ENCODE measurements at regions not wholly inside any gene's neighbourhood (a gene's known extent, or its start where the extent isn't known, plus 50 kb on each side); places are given as distances from the start of the nearest gene placed in this dataset.

DNA sequence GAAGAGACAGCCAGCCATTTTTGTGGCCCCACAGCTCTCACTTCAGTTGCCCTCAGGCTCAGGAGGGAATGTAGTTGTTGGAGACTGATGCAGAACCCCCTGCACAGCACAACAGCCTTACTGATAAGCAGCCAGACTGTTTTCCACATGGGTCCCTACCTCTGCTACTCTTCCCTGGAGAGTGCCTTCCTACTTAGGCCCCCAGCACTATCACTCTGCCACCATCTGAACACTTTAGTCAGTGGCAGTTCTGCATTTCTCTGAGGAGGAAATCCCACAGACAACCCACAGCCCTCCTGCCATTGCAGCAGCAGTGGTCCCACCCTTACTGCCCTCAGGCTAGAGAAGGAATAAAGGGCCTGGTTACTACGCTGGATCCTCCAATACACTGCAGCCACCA lies 61.8 kb upstream of the PTPRD start:
- DNase-seq (ENCODE audit: low read depth) = no peak

DNA sequence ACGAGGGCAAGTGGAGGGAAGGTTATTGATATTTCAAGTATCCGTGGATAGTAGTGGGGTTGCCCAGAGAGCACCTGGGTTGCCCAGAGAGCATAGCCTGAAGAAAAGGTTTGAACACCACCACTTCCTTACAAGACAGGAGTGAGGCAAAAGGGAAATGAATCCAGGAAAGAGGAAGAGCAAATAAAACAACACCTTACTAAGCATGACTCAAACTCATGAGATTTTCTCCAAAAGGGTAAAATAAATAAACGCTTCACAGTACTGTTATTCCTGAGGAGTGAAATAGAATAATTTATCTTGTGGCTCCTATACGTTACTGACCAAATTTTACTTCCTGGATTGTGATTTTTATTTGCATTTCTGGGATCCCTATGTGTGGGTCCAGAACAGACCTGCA lies 65.2 kb upstream of the PTPRD start:
- no peak for DNase-seq (ENCODE audit: low read depth)

DNA sequence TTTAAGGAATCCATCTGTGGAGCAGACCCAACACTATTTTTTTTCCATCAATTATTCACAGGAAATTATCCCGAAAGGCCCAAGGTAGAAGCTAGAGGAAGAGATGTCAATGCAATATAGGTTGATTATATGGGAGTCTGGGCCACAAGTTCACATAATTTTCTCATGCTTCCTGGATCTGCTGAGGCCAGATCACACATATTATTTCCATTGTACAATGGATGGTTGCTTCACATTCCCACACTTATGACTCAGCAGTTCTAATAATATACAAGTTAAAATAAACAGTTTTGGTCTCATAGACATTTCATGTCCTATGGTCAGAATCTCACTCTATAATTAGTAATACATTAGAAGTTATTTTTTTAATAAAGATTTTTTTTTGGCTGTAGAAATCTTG lies 66.0 kb upstream of the PTPRD start:
- DNase-seq (ENCODE audit: low read depth) = no peak

DNA sequence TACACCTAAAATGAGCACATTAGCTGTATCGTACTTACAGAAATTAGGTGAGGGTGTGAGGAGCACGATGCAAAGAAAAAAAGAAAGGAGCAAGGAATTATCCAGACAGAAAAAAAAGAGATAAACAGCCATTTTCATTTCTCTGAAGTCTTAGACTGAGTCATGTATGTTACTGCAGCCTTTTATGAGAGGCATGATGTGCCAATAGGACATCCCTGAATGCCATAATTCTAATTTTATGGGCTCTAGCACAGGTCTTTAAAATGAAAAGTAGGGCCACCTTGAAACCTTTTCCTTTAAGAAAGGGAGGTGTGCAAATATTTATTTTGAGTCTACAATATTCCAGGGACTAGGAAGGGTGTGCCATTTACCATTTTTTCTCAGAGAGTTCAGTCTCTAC lies 74.1 kb upstream of the PTPRD start:
- no peak for DNase-seq (ENCODE audit: low read depth)

DNA sequence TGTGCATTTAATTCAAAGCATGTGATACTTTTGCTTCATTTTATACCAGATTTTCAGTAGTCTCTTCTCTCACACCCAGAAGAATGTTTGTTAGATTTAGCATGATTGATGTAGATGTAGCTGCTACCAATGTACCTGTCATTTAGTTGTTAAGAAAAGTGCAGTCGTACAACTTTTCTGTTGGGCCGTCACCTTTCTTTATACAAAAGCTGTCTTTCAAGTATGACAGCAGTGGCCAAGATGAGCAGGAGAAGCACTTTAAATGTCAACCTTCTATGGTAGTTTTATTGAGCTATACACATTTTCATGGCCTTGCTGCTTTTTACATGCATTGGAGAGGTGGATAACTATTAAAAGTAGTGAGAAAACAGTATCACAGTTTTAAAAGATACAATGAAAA lies 77.7 kb upstream of the PTPRD start:
- DNase-seq (ENCODE audit: low read depth) = no peak

DNA sequence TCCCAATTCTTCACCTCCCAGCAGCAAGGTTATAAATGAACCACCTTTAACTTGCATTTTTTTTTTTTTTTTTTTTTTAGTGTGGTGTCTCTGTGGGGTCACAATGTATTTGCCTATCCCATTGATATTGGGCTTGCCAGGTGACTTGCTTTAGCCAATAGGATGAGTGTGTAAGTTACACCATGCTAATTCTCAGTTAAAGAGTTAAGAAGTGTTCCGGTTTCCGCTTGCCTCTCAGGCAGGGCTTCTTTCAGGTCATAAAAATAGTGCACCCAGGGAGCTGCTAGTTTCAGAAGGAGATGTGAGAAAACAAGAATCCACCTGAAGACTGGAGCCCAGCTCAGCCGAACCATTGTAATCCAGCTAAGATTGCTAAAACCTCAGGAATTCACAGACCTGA lies 84.2 kb upstream of the PTPRD start:
- DNase-seq (ENCODE audit: low read depth) = no peak

DNA sequence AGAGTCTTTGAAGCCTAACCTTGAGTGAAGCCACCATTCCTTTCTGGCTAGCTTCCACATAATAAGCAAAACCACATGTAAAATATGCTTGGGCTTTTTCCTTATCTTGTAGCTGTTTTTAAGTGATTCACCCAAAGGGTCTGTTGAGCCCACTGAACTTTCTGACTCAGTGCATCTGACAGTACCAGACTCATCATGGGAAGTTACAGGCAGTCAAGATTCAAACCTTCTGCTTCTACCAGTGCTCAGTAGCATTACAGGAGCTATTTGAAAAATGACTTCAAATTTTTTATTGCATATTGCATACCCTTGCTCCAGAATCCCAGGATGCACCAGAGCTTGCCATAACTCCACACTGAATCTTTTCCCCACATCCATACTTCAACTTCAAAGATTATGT lies 87.5 kb upstream of the PTPRD start:
- DNase-seq (ENCODE audit: low read depth) = no peak

DNA sequence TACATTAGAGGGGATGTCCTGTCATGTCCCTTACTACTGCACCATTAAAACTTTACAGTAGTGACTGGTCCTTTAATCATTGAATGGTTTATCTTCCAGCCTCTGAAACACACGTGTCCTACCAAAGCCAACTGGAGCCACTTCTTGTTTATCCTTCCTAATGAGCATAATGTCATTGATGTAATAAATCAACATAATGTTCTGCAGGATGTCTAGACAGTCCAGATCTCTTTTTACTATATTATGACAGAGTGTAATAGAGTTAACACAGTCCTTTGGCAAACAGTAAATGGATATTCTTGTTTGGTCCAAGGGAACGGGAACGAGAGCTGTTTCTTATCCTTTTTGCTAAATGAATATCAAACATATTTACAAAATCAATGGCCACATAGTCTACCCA lies 88.1 kb upstream of the PTPRD start:
- DNase-seq (ENCODE audit: low read depth) = no peak

DNA sequence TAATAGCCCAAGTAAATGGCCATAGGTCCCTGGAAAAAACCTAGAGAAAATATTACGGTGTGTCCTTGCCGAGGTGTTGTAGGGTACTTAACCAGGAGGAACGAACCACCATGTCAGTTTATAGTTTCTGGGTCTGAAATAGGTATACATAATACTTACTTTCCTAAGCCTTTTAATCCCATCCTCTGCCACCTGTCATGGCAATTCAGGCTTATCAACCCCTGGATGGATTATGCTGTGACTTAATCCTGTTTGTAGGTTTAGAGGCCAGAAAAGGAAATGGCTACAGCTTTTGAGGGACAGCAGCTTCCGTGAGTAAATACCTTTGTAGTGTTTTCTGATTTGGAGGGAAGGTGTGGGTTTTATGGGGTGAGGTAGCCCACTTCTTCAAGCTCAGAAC lies 89.1 kb upstream of the PTPRD start:
- DNase-seq (ENCODE audit: low read depth) = no peak

DNA sequence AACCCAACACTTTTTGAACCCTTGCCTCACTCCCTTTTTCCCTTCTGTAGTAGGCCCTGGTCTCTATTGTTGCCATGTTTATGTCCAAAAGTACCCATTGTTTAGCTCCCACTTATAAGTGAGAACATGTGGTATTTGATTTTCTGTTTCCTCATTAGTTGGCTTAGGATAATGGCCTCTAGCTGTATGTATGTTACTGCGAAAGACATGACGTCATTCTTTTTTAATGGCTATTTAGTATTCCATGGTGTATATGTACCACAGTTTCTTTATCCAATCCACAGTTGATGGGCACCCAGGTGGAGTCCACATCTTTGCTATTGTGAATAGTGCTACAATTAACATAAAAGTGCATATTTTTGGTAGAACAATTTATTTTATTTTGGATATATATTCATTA lies 90.3 kb upstream of the PTPRD start:
- no peak for DNase-seq (ENCODE audit: low read depth)

DNA sequence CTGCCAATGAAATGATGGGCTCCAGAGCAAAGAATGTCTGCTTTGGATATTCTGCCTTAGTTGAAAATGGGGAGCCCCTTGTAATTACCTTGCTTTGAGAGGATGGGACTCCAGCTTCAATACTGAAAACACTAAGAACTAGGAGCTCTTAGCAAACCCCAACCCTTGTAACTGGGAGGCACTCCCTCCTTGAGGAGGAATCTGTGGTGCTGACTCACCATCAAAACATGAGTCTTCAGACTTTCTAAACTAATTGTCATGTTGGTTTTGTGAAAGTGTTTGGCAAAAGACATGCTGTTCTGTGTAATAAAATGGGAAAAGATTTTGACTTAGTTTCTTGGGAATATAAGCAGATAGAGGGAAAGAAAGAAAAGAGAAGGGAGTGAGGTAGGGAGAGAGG lies 91.9 kb upstream of the PTPRD start:
- no peak for DNase-seq (ENCODE audit: low read depth)

DNA sequence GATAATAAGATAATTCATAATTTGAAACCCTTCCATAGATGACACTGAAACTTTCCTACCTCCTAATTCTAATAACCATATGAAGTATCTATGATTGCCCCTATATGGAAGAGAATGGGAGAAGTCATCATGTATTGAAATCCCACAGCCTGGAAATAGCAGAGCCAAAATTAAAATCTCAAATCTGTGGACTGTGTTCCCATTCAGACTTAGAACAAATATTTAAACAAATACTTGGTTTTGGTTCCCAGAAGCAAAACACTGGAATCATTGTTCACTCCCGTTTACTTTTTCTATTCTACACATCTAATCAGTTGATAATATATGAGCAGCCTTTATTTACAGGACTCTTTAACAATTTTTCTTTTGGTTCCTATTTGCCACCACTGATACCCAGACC lies 92.6 kb upstream of the PTPRD start:
- DNase-seq (ENCODE audit: low read depth) = no peak

DNA sequence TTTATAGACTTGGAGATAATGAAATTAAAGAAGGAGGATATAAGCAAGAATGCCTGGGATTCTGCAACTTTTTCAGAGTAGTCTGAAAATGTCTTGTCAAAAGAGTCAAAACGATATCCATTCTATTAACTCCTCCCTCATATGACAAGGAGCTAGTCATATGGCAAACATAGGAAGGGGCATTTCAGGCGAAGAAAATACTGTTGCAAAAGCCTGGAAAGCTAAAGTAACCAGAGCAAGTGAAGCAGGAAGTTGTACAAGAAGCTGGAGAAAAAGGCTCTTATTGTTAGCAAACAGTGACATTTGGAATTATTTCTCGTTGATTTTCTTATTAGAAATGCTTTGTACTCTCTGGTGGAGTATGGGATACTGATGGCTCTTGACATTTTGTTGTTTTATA lies 94.0 kb upstream of the PTPRD start:
- no peak for DNase-seq (ENCODE audit: low read depth)

DNA sequence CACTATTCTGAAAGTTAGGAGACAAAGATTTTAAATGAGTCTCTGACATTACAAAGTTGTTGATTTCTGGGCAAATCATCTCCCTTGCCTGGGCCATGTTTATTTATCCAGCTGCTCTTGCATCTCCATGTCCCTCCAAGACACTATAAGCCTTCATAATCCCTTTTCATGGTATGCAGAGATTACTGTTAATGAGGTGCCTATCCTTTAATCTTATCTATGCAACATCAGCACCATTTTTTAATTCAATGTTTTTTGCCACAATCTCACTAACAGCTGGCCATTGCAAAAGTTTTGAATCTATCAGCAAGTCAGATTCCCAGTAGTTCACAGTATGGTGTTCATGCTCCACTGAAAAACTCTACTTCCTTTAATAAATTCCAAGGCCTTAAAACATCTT lies 108.5 kb upstream of the PTPRD start:
- DNase-seq (ENCODE audit: low read depth) = no peak

DNA sequence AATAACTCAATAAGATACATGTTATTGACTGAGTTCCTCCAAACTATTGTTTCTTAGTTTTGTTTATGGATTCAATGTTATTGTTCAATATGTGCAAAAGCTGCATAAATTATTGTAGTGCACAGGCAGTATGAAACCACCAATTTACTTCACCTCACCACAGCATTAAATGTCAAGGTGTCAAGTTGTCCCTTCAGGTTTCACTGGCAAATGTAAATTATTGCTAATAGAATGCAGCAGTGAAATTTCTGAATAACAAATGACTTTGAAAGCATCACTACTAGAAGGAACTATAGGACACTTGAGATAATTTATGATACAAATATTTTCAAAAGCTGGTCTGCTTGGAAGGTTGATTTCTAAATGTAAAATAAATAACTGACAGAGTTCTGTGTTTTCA lies 116.4 kb upstream of the PTPRD start:
- DNase-seq (ENCODE audit: low read depth) = no peak

DNA sequence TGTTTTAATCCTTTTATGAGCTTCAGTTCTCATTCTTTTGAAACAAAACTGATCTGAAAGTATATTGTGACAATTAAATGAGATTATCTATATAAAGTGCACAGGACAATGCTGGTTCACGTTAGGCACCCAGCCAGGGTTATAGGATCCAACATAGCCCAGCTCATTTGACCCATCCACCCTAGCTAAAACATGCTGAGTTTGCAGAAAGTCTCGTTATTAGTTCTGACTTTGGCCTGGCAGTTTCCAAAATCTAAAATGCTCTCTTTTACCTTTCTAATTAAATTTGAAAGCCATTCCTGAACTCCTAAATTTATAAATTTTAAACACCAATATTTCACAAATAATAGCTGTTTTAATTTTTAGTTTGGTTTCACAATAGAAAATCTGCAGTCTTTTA lies 131.9 kb upstream of the PTPRD start:
- no peak for DNase-seq (ENCODE audit: low read depth)

DNA sequence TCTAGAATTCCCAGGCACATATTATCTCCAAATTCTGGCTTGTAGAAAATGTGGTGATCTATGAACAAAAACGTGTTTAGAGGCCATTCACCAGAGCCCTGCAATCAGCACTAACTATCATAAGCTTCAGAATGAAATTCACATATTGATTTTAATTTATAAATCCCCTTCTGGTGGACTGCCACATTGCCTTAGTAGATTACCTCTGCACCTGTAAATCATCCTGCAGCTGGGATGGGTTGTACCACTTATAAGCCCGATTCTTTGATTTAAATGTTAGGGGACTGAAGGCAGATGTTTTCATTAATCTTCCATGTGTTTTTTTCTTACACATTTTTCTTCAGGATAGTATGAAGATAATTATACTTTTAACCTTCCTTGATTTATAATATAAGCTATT lies 140.7 kb upstream of the PTPRD start:
- no peak for DNase-seq (ENCODE audit: low read depth)

DNA sequence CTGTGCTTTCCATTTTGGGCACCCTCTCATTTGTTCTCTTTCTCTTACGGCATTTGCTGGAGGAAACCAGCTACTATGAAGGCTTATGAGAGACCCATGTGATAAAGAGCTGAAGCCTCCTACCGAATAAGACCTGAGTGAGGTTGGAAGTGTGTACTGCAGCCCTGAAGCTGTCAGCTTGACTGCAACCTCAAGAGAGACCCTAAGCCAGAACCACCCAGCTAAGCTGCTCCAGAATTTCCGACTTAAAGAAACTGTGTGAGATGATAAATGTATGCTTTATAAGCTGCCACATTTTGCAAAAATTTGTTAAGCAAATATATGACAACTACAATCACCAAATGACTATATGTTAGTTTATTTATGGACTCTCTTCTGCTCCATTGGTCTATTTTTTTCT lies 151.7 kb upstream of the PTPRD start:
- DNase-seq (ENCODE audit: low read depth) = no peak

DNA sequence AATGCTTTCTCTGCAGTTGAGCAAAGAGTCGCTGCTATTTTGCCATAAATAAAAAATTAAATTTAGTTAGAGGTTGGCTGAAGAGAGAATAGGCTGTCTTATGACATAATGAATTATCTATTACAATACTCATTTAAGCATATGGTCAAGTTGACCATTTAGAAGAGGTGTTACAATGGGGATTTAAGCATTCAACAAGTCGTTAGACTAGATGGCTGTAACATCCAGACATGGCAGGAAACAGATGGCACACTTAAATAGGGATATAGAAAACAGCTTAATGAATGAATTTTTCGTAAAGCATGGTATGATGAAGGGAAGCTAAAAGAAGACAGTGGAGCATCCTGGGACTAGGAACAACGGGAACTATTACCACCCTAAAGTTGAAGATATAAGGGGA lies 160.3 kb upstream of the PTPRD start:
- no peak for DNase-seq (ENCODE audit: low read depth)

DNA sequence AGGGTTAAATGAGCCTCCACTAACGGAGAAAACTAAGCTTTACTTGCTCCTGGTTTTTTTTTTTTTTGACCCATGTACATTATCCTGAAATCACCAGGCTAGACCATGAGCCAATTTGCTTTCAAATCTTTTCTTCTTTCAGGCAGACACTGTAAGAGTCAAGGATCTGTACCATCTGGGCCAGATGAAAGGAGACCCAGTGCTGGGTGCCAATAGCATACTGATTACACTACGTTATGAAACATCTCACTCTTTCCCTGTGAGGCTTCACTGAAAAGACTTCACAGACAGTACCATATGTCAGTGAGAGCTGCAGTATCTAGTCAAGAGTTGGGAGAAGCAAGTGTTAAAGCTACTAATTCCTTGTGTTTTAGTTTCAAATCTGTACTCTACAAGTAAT lies 161.2 kb upstream of the PTPRD start:
- DNase-seq (ENCODE audit: low read depth) = no peak

DNA sequence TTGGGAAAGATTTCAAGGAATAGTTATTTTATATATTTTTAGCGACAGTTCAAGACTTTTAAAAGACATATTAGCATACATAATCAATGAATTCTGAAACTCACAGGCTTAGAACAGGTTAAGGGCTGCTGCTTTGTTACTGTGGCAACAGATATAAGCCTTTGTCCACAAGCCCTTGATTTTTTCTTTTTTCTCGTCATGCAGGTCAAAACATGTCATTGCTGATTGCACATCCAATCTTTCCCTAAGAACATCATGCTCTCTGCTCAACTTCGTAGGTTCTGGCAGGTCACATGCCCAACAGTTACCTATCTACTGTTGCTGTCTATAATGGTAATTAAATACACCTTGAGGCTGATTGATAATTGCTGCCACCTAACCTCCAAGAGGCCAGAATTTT lies 172.5 kb upstream of the PTPRD start:
- no peak for DNase-seq (ENCODE audit: low read depth)

DNA sequence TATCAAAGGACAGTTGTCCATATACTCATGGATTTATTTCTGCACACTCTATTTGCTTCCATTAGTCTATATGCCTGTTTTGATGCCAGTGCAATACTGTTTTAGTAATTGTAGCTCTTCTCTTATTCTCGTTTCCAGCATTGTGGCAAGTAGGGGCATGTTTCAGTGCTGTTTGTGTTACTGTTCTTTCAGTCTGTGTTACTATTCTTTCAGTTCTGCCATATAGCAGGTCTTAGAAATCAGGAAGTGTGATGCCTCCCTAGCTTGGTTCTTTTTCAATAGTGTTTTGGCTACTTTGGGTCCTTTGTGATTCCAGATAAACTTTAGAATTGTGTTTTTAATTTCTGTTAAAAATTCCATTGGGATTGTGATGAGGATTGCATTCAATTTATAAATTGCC lies 180.5 kb upstream of the PTPRD start:
- DNase-seq (ENCODE audit: low read depth) = no peak

DNA sequence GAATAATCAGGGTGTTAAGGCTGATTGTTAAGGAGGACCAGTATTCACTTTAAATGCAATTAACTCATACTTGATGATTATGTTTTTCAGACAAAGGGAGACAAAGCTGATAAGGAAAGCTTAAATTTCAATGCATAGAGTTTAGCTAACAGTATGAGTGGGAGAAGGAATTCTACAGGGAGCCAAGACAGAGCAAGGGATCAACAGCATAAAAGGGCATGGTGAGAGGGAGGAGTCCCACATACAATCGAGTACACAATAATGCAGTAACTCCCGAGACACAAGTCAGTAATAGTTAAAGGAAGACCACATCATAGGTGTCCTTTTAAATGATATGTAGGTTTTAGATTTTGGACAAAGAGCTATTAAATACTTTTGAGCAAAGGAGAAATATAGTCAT lies 191.7 kb upstream of the PTPRD start:
- no peak for DNase-seq (ENCODE audit: low read depth)

DNA sequence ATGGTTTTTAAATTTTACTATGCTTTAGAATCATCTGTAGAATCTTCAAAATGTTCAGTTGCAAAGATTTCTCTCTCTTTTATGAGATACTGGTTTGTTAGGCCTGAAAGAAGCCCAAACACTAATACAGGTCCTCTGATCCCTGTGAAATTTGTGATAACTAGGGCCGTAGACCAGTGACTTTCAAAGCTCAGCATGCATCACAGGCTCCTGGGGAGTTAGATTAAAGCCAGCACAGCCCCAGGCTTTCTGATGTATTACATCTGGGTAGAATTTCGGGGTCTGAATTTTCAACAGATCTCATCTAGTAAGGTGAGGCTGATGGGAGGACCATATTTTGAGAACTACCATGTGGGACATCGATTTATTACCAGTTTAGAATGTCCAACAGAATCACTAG lies 194.1 kb upstream of the PTPRD start:
- no peak for DNase-seq (ENCODE audit: low read depth)

DNA sequence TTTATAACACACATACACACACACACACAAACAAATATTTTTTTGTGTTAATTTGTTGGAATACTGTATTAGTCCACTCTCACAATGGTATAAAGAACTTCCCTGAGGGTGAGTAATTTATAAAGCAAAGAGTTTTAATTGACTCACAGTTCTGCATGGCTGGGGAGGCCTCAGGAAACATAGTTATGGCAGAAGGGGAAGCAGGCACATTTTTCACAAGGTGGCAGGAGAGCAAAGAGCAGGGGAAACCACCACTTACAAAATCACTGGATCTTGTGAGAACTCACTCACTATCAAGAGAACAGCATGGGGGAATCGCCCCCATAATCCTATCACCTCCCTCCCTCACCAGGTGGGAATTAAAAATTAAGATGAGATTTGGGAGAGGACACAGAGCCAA lies 205.4 kb upstream of the PTPRD start:
- no peak for DNase-seq (ENCODE audit: low read depth)

All from CMK (cell line).